GM19395 (cell line): ENCODE measurements at regions not wholly inside any gene's neighbourhood (a gene's known extent, or its start where the extent isn't known, plus 50 kb on each side); places are given as distances from the start of the nearest gene placed in this dataset.

Experiments used
- ATAC-seq: cut with Tn5 transposase; IDR thresholded peaks from one replicate; pipeline ENCODE4 v1.9.1; 2021; ENCODE audit warnings: mild to moderate bottlenecking, moderate library complexity; ENCODE audit not compliant: unreplicated experiment

DNA sequence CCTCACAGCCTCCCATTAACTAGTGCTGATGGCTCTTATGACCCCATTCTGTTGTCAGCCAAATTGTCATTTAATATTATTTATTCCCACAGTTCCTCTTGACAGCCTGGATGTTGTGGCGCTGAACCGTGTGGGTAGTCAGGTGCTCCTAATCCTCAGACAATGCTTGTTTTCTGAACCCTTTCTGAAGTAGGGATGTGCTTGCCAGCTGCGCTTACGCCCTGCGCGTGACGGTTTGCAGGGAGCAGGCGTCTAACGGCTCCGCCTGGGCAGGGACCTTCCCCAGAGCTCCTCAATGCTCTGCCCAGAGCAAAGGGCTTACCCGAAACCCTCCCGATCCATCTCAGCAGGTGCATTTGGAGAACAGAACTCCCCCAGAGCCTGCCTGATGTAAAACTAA is 358.2 kb upstream of the MYT1L start:
- ATAC-seq, result no peak

- no peak for ATAC-seq
Observed at GRCh38 chr2:2688254-2688653, 357.2 kb upstream of the MYT1L start.

DNA sequence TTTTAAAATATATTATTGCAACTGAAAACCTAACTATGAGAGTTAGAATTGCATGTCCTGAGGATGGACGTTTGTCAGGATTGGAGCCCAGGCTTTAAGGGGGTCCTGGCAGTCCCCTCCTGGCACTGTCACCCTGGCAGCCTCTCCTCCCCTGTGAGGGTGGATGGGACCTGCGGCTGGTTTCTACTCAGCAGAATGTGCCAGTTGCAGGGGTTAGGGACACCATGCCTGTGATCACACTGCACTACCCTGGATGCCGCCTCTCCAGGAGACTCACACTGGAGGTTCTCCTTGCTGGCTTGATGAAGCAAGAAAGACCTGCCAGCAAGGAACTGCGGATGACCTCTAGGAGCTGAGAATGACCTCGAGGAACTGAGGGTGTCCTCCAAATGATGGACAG is 356.7 kb upstream of the MYT1L start:
- no peak for ATAC-seq

DNA sequence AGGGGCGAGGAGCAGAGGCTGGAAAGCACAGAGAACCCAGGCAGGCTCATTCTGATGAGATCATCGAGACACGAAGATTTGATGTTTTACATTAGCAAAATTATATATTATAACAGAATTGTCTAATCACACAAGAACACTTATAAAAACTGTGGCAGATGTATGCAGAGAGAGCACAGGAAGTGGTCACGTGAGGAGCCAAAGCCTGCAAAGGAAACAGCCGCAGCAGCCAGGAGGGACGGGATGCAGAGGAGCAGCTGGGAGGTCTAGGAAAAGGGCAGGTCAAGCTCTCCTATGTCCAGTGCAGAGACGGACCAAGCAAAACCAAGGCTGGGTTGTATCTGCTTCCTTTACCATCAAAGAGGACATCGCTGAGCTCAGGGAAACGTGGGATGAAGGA is 355.1 kb upstream of the MYT1L start:
- no peak for ATAC-seq

DNA sequence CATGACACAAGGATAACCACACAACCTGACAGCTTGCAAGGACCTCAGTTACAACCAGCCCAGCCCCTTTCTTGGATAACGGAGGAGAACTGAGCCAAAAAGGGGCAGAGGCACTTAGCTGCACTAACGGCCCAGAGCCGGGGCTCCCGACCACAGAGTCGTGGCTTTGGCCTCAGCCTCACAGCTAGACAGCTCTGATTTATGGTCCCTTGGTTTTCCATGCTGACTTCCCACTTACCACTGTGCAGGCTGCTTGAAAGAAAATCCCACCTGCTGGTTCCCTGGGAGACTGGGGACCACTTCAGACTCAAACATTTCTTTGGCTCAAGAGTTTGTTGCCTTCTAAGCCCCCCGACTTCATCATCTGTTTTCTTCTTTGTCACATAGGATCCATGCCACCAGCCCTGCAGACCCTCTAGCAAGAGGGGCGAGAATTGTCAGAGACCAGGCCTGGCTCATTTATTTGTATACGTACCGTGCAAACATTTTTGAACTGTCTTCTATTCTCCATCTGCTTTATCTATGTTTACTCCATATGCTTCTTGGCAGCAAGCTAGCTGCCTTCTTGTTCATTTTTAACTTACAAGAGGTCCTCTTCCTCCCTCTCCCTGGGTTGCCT is 352.6 kb upstream of the MYT1L start:
- ATAC-seq, result no peak

DNA sequence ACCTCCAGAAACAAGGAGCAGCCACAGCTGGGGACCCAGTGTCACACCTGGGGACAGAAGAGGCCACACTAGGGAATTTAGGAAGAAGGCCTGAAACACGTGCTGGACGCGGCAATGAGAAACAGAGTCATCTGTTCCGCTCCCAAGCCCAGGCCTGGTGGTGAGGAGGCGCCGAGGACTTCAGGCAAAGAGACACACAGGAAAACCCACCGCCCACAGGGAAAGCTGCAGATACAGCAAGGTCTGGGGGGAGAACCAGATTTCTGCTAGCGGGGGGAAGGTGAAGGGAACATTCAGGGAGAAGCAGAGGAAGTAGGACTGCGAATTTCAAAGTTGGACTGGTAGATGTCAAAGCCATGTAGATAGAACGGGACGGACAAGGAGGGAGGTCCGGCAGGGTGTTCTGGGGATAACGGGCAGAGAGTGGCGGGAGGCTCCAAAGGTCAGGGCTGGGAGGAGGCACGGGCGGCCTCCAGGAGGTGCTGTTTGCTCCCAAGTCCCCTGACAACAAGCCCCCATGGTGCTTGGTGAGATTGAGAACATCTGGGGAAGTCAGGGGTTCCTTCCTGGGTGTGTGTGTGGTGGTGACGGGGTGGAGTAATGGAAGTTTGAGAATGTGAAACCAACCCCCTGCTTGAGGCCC is 351.7 kb upstream of the MYT1L start:
- no peak for ATAC-seq

DNA sequence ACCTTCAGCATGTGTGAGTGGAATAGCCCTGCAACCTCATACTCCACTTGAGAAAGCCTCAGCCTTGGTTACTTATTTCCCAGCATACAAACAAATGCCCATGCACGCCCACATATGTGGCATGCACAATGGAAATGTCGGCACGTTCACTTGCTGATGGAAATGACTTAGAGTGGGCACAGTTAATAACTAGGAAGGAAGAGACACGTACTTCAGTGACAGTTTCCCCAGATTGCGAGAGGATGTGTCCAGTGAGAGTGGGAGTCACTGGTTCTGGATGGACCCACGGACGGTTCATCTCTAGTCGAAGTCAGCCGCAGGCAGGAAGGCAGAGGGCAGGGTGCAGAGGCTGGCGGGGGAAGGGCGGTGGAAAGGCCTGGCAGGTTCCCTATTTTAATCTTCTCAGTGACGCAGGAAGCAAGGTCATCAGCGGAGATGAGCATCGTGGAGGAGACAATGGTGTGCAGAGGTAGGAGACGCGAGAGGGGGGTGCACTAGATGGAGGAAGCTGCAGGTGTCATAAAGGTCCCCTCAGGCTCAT is 350.7 kb upstream of the MYT1L start:
- ATAC-seq, result no peak

DNA sequence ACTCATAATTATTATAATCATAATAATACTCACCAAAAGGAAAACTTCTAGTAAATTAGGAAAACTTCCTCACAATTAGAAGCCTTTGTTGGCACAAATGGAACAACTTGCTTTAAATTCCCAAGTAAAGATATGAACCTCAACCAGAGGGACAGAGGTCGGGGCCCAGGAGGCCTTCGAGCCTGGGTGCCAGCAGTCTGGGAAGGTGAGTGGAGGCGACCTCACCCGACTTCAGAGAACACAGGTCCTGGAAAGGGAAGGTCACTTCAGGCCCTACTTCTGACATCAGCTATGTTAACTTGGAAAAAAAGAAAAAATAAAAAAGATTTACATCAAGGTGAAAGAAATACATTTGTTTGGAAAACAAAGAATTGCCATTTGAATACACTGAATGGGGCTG is 350.0 kb upstream of the MYT1L start:
- no peak for ATAC-seq

GRCh38 chr2:2674831-2675230 is 343.8 kb upstream of the MYT1L start:
- ATAC-seq, result no peak

DNA sequence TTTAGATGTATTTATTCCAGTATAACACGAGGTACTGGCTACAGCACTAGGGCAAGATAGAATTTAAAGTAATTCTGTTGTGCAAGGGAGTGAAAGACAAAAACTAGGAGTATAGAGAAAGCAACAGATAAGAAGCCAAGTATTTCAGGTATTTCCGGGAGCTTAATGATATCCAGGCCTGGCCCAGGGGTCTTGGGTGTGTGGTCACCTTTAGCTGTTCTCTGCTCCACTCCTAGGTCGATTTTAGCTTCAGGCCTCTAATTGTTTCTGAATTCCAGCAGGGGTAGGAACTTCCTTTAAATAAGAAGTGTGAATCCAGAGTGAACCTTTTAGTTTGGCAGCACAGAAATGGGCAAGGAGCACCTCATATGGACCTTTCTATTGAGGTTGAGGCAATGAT is 342.3 kb upstream of the MYT1L start:
- ATAC-seq, result no peak

GRCh38 chr2:2672249-2672648 is 341.2 kb upstream of the MYT1L start:
- no peak for ATAC-seq

- ATAC-seq, result no peak
Observed at GRCh38 chr2:2671826-2672225, 340.8 kb upstream of the MYT1L start.

DNA sequence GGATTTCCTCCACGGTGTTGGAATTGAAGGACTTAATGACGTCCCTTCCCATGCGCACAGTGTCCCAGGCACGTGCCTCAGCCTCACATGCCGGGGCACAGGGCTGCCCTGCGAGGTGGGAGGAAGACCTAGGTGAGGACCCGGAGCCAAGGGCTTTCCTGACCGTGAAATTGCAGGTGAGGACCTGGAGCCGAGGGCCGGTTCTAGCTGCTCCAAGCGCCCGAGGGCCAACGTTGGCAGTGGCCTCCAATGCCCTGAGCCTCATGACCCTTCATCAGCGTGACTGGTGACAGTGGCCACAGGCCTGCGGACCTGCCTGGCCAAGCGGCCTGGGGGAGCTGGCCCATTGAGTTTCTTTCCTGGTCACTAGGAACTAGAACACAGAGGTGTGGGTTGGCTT is 338.2 kb upstream of the MYT1L start:
- ATAC-seq, result no peak

DNA sequence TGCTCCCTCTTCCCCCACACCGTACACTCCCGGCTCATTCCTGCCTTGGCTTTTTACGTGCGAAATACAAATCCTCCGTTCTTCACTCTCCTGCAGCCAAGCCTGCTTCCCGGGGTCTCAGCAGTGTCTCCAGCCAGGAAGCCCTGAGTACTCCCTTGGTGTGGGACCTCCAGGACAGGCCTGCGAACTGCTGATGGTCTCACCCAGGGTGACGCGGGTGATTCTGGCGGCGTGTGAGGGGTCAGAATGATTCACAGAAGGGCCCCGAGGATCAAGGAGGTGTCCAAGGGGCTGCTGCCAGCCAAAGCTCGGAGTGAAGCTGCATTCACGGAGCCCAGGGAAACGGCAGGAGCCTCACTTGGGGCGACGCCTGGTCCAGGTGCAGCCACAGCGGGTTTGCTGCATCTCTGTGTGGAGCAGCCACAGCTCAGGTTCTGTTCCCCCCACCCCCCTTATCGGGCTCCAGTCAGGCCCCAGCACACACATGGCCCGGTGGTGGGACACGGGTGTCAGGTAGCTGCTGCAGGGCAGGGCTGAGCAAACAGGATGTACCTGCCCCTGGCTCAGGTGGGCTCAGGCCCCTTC is 337.7 kb upstream of the MYT1L start:
- no peak for ATAC-seq

GRCh38 chr2:2667690-2668089 is 336.6 kb upstream of the MYT1L start:
- no peak for ATAC-seq

DNA sequence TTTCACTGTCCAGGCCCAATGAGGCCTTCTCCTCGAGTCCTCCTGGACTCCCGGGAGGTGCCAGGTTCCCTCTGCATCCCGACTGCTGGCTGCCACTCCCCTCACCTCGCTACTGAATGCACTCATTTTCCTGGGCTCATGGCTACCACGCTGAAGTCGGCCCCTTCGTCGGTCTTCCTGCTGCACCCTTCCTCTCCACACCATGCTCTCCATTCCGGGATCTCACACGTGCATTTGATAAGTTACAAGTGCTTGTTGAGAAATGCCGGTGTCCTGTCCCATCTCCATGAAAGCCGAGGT is 334.7 kb upstream of the MYT1L start:
- no peak for ATAC-seq

GRCh38 chr2:2664989-2665833 is 334.1 kb upstream of the MYT1L start:
- ATAC-seq, result no peak

GRCh38 chr2:2663401-2664036 is 332.4 kb upstream of the MYT1L start:
- no peak for ATAC-seq

DNA sequence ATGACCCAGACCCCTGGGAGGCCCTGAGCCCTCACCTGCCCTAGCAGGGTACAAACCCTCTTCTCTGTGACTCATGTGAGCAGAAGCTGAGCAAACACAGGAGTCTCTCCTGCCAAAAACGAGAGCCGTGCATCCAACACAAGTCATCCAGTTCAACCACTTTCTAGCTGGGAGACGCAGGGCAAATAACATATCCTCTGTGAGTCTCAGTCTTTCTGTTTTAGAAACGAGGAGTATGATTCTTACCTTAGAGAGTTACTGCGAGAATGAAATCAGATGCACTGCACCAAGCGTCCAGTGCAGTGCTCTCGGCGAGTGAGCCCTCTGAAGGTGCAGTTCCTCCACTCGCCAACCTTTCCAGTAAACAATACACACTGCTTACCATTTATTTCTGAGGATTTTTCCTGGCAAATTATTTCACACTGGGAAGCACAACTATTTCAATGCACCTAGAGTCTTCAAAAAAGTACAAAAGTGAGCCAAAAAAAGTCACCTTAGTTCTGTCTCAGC is 331.8 kb upstream of the MYT1L start:
- no peak for ATAC-seq

- ATAC-seq, result no peak
Observed at GRCh38 chr2:2662037-2662846, 331.2 kb upstream of the MYT1L start.
